ENCODE measurements at regions not wholly inside any gene's neighbourhood (a gene's known extent, or its start where the extent isn't known, plus 50 kb on each side); places are given as distances from the start of the nearest gene placed in this dataset.

DNA sequence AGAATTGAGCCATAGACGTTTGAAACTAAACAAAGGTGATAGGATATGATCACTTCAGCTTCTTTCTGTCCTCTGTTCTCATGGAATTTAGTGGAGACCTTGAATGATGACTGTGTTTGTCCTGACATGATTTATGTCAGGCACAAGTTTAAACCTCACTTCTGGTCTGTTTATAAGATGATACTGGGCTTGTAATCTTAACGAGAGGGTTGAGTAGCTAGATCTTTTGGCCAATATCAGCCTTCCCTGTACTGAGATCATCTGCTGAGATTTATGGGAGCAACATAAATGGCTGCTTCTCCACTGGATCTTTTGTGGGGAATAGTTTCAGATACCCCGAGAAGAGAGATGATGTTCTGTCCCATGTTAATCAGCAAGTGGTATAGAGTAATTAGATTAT is 121.8 kb upstream of the OBI1 start:
- no peak for DNase-seq (ENCODE audit: low read depth)

DNA sequence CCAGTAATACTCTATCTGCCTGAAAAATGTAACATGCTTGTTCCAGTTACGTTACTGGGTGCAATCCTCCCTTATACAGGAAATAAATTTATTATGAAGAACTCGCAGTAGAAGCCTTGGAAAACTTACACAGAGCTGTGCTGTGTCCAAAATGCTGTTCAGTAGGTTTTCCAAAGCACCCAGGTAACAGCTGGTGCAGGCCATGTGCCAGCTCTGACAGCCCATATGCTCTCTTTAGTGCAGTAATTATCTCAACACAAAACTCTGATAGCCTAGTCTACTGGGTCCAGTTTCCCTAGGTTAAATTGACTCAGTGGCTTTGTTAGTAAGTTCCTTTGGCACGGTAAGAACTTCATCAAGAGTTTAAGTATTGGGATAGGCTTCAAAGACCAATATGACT is 120.7 kb upstream of the OBI1 start:
- no peak for DNase-seq (ENCODE audit: low read depth)

DNA sequence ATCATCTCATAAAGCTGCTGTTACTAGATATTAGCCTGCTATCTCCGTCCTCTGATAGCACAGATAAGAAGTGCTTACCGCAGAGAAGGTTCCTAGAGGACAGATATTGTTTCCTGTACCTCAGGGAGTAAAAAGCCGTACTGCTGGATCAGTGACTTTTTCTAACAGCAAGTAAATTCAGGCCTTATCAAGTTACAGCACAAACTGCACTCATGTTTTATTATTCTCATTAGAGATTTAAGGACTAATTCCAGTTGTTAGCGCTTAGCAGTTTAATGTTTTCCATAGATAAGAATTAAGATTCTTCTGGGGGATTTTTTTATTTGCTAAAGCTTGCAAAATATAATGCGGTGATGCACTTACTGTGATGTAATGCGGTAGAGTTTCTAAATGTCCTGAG is 119.0 kb upstream of the OBI1 start:
- DNase-seq (ENCODE audit: low read depth): no peak

DNA sequence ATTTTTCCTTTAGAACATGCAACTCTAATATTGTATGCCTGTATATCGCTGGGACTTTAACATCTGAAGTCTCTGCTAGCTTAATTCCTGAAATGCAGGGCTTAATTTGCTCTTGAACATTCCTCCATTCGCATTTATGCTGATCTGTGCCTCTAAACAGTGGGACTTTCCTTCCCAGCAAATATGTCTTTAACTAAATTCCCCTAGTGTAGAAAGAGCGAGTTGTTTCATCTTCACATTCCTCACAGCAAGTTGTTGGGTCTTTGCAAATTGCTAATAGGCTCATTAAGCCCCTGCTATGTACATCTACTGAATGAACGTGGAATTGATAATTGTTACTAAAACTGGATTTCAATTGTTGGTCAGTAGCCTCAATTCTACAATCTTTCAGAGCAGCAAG is 118.4 kb upstream of the OBI1 start:
- DNase-seq (ENCODE audit: low read depth): no peak

DNA sequence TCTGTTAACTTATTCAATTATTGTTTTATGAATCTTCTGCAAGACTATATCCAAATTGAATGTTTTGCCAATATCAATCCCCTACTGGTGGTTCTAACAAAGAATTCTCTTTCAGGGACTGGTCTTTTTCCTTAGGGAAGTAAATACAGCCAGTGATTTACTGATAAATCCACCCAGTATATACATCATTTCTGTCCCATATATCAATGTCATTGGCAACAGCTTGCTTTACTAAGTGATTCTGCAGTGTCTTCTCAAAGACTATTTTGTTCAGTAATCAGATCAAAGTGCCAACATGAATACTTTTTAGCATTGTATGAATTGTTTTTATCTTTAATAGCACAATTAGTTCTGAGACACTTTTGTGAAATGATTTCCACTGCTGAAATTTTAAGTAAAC is 114.0 kb upstream of the OBI1 start:
- DNase-seq (ENCODE audit: low read depth): no peak

DNA sequence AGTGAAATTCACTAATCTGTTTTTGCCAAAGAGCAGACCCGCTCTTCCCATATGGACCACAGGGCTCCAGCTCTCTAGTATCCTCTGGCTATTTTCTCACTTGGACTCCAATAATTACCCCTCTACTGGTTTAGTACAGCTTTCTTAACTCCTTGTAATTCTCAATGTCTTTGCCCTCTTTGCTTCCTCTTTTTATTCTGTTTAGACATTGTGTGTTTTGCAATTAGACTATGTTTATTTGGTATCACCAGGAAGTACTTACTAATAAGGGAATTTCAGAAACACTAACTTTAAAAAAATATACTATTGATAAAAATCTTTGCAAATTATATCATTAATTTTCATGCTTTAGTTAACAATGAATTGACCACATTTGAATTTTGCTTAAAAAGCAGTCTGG is 111.6 kb upstream of the OBI1 start:
- no peak for DNase-seq (ENCODE audit: low read depth)

DNA sequence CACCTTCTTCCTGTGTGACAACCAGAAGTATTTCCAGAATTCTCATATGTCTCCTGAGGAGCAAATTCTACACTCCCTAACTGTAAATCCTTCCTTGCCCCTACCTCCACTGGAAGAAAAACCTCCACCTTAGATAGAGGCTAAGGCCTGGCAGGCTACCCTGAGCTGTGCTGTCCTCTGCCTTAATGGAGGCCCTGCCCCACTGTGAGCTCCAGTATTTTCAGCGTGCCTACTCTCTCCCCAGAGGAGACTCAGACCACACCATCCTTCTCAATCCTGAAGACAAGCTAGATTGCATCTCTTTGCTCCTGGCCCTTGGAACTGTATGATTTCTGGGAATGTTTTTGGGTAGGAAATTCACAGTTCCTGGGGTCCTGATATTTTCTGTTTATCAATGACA is 110.0 kb upstream of the OBI1 start:
- no peak for DNase-seq (ENCODE audit: low read depth)

DNA sequence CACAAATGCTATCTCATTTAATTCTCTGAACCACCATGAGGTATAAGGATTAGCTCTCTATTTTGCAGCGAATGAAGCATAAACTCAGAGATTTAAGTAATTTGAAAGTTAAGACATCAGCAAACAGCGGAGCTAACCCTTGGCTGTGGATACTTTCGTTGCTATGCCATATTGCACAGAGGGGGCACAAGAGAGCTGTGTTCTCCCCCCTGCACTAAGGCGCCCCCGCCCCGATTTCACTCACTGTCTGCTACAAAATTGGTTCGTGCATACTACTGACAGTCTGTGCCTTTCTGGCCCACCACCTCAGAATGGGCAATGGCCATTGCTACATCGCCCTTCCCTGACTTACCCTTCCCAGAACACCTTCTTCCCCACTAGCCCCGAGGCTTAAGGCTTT is 105.7 kb upstream of the OBI1 start:
- DNase-seq (ENCODE audit: low read depth): no peak

DNA sequence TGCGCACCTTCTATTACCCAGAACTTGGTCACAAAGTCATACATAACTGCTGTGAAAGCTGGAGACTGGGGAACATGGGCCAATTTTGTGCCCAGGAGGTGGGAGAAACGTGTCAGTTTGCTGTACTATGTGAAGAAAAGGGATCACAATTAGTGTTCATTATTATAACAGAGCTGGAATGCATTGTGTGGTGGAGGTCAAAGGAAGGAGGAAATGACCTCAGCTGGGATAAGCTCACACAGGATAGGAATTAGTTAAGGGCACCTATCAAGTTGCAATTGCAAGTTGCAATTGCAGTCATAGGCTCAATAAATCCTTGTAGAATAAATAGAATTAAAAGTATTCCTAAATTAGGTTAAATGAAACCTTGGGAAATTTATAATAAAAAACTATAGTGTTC is 103.9 kb upstream of the OBI1 start:
- DNase-seq (ENCODE audit: low read depth): no peak

DNA sequence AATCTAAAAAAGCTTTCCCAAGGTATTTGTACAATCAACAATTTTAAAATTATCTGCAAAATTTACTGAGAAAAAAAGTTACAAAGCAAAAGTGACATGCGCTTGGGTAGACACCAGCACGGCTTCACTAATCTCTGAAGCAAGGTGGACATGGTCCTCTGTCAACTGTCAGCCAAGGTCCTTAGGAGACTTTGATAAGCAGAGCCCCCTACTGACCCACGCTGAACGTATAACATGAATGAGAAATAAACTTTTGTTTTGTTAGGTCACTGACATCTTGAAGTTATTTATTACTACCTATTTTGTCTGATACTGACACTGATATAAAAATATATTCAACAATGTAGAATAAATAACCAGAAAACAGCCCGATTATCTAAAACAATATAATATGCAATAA is 100.7 kb upstream of the OBI1 start:
- DNase-seq (ENCODE audit: low read depth): no peak

DNA sequence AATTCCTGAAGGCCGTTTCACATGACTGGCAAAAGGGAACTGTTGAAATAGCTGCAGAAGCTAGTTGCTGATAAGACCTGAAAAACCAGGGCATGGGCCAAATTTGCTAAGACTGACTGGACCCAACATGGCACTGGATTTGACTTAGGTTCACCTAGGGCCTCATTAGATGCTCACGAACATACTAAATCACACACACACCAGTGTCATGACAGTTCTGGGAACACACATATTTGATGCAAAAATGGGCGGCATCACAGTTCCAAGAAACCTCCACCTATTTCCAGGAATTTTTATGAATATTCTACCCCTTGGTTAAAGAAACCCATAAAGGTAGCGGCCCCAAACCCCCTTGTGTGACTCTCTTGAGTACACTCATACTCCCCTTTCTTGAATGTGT is 99.6 kb upstream of the OBI1 start:
- no peak for DNase-seq (ENCODE audit: low read depth)

DNA sequence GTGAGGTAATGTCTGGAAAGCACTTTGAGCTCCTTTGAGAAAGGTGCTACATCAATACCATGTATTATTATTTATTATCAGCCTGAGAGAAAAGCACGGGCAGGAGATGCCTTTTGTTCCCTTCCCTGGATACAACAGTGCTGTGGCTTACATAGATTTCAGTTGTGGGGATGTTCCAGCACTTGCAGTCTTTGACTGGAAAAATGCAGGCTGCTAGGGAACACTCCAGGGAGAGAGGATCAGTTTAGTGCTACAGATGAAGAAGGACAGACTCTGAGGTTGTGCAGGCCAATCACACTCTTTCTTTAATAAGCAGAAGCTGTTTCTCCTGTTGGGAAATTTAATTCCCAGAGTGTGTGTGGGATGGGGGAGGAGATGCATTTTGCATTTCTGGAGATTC is 94.5 kb upstream of the OBI1 start:
- no peak for DNase-seq (ENCODE audit: low read depth)

DNA sequence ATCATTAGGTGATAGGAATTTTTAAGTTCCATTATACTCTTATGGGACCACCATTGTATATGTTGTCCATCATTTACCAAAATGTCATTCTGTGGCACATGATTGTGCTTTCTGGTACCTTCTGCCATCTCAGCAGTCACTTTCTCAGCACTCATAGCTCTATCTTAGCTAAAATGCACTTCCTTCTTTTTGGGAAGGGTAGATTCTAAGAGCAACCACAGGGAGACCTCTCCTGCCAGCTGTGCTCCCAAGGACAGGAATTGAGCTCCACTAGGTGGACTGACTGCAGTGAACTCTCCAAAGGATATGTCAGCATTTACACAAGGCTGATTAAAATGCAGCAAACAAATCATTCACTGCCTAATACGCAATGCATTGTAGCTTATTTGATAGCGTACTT is 91.8 kb upstream of the OBI1 start:
- DNase-seq (ENCODE audit: low read depth): no peak

DNA sequence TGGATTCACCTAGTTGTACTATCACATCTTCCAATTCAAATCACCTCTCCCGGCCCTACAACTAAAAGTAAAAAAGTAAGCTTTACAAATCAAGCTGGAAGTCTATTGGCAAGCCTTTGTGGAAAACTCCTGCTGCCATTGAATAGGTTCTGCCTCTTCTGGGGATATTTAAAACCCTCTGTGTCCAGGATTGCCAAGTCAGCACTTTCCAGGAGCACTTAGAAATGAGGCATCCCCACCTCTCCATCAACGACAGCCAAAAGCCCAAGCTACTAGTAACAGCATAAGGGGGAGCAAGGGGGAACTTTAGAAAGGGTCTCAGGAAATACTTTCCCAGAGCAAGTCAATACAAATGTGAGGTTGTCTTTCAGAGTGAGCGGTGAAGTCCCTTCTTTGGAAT is 85.0 kb upstream of the OBI1 start:
- no peak for DNase-seq (ENCODE audit: low read depth)

DNA sequence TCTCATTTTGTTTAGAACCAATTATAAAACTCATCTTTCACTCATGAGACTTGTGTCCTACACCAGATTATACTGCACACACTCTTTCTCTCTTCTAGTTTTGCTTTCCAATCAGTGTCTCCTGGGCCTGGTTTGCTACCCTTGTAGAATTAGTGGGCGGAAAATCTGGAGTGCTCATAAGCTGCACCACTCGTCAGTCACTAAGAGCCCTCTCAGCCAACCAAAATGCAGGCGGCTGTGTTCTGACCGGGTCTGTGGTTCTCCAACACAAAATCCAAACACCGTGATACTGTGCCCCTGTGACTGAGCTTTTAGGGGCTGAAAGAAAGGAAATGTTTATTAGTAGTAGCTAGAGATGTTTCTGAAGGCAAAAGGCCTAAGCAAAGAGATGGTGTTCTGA is 83.7 kb upstream of the OBI1 start:
- DNase-seq (ENCODE audit: low read depth): no peak

DNA sequence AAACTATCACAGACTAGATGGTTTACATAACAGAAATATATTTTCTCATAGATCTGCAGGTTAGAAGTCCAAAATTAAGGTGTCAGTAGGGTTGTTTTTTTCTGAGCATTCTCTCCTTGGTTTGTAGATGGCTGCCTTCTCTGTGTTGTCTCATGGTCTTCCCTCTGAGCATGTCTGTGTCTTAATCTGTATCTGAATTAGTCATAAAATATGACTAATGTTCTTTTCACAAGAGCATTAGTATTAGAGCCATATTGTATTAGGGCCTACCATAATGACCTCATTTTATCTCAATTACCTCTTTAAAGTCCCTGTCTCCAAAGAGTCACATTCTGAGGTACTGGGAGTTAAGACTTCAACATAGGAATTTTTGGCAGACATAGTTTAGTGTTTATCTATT is 77.2 kb upstream of the OBI1 start:
- no peak for DNase-seq (ENCODE audit: low read depth)

DNA sequence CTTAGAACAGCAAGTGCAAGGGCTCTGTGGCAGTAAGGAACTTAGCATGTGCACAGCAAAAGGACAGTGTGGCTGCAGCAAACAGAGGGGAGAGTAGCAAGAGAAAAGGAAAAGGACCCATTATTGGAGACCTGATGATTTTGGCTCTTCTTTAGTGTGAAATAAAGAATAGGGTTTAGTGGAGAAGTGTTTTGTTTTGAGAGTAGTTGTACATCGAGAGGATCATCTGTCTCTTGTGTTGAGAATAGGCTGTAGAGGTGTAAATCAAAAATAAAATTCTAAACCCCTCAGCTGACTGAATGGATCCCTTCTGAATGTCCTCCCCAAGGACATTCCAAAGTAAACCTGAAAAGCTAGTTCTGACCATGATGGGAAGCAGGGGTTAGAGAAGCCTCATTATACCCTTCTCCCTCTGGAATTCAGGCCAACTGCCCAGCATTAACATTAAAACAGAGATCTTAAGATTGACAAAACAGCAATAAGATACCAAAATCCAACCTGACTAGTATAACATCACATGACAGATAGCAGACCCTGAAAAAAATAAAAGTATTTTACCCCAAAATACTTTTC is 73.6 kb upstream of the OBI1 start:
- DNase-seq (ENCODE audit: low read depth): no peak

DNA sequence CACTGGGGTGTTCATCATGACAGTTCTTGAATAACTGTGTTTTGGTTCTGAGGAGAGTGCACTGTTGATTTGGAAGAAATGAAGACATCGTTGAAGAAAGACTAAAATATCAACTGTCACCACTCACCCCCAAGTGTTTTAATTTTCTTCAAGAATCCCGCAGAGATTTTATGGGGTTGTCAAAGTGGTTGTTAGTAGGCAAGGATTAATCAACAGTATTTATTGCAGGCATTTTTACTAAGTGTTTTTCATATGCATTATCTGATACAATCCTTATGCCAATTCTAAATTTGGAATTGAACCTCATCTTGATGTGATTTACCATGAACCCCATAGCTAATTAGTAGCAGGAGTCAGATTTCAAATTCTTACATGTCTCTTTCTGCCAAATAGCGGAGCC is 63.7 kb upstream of the OBI1 start:
- no peak for DNase-seq (ENCODE audit: low read depth)

DNA sequence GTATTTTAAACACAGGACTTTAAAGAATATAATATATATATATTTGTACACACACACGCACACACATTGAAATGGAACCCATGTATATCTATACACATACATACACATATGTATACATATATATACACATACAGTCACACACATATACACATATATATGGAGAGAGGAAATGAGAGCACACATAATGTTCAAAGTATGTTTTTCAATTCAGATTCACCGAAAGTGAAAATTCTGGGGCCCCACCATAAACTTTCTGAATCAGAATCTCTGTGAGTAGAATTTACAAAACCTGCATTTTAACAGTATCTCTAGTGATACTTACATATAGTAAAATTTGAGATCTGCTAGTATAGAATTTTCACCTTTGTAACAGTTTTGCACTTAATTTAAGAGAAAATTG is 60.4 kb upstream of the OBI1 start:
- DNase-seq (ENCODE audit: low read depth): no peak

DNA sequence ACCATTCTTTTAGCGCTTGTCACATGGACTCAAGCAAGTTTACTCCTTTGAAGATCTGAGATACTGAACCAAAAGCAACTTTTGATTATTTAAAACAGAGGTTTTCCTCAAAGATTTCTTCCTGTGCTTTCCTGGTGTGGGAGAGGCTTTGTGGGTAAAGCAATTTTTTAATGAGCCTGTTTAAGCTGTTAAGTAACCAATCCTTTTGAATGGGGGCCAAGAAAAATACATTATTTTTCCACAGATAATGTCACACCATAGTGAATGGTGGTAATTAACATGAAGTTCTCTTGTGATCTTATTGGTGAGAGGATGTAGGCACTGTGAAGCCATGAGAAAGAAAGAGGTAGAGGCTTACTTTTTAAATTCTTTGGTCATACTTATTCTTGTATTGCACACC is 55.8 kb upstream of the OBI1 start:
- no peak for DNase-seq (ENCODE audit: low read depth)

DNA sequence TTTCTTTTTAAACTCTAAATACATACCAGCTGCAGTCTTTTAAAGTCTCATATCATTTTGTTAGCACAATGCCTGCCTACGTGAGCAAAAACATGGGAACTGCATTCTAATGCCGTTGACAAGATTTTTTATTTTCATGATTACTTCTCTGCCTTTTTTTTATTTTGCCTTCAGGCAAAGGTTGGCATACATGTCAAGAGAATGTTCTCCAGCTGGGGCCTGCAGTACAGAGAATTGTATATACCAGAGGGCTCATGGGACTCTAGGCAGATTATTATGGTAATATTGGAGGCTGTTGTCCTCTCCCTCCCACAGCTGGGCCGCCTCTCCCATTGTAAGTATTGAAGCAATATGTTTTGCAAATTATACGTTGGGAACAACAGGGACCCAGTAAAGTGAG is 53.9 kb upstream of the OBI1 start:
- no peak for DNase-seq (ENCODE audit: low read depth)

DNA sequence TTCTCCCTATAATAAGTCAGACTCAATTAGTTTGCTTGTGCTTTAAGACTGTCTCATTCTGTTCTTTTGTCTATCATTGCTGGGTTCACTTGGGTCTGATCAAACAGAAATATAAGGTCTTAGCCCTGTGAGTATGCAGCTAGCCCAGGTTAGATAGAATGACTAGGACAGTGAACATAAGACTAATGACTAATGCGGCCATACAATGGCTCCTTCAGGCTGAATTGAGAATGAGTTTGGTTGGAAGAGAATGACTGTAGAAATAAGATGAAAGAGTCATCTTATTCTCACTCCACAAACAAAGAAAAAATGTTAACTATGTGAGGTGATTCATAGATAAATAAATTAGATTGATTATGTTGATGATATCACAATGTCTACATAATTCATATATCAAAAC is 50.1 kb upstream of the OBI1 start:
- no peak for DNase-seq (ENCODE audit: low read depth)

Measured in stimulated activated CD8-positive, alpha-beta memory T cell treated with anti-CD3 and anti-CD28 coated beads, Interleukin-7, amount 100 ng/mL, for 24 hours (primary cell).